ENCODE measurements at regions not wholly inside any gene's neighbourhood (a gene's known extent, or its start where the extent isn't known, plus 50 kb on each side); places are given as distances from the start of the nearest gene placed in this dataset.

- DNase-seq: no peak
Observed at GRCh38 chr9:88077071-88077617, 61.1 kb downstream of the SPATA31C2 start.

- DNase-seq: peak; percentile 22 to 65
Observed at GRCh38 chr9:88076286-88077070, 61.8 kb downstream of the SPATA31C2 start.

DNA sequence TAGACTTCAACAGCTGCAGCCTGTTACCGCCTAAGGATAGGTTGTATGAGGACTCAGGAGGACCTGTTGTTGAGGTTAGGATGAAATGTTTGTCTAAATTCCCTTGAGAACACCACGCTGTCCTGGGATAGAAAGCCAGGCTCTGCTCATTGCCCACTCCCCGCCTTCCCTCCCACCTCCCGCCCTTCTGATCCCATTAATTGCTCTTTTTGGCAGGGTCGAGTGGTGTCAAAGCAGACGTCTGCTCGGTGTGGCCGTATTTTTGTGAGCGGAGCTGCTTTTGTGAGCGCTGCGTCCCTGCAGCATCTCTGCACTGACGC, 62.3 kb downstream of the SPATA31C2 start:
- DNase-seq: no peak

DNA sequence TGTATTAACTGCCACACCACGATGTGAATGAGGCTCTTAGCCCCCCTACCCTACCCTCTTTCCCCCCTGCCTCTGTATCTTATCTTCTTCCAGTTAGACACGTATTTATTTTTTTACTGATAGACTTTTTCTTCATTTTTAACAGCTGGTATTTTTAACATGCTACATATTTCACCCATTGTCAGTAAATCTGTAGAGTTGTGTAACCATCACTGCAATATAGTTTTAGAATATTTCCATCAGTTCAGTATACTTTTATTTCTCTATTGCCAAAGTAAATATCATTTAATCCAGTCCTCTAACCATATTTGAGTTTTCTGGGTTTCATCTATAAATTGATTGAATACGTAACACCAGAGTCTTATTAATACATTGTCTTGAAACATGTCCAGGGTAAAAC, 62.8 kb downstream of the SPATA31C2 start:
- no peak for DNase-seq

DNA sequence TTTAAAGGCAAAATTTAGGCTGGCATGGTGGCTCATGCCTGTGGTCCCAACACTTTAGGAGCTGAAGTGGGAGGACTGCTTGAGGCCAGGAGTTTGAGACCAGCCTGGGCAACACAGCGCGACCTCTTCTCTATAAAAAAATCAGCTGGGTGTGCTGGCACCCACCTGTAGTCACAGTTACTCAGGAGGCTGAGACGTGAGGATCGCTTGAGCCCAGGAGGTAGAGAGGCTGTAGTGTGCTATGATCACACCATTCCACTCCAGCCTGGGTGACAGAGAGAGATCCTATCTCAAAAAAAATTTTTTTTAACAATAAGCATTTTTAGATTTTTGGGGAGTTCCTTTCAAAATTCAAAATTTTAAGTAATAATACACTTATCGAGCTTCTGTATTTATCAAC, 63.3 kb downstream of the SPATA31C2 start:
- no peak for DNase-seq

GRCh38 chr9:88072831-88073375, 65.4 kb downstream of the SPATA31C2 start:
- no peak for DNase-seq

- no peak for DNase-seq
Observed at GRCh38 chr9:88071331-88071730, 66.9 kb downstream of the SPATA31C2 start.

- DNase-seq: no peak
Observed at GRCh38 chr9:88065619-88066018, 72.7 kb downstream of the SPATA31C2 start.

- no peak for DNase-seq
Observed at GRCh38 chr9:88064554-88064953, 73.7 kb downstream of the SPATA31C2 start.

DNA sequence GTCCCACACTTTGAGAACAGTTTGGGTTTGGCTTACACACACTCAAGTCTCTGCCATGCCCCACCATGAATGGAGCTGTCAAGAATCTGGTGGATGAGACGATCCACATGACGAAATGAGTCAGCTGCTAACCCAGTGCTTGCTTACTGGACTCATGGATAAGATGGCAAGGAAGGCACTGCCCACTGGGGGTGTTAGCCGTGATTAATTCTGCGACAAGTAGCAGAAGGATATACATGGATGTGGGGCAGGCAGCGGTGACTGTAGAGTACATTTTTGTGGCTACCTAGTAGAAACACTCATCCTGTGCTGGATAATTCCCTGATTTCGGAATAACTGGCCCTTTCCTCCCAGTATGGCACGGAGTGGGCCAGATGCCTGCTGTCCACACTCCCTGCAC, 77.5 kb downstream of the SPATA31C2 start:
- DNase-seq: no peak

- no peak for DNase-seq
Observed at GRCh38 chr9:88059469-88059868, 78.8 kb downstream of the SPATA31C2 start.

DNA sequence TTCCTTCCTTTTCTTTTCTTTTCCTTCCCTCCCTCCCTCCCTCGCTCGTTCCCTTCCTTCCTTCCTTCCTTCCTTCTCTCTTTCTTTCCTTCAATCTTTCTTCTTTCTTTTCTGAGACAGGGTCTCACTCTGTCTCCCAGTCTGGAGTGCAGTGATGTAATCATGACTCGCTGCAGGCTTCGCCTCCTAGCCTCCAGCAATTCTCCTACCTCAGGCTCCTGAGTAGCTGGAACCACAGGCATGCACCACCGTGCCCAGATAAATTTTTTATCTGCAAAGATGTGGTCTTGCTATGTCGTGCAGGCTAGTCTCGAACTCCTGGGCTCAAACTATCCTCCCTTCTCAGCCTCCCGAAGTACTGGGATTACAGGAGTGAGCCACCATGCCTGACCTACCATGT, 81.4 kb downstream of the SPATA31C2 start:
- DNase-seq: no peak

DNA sequence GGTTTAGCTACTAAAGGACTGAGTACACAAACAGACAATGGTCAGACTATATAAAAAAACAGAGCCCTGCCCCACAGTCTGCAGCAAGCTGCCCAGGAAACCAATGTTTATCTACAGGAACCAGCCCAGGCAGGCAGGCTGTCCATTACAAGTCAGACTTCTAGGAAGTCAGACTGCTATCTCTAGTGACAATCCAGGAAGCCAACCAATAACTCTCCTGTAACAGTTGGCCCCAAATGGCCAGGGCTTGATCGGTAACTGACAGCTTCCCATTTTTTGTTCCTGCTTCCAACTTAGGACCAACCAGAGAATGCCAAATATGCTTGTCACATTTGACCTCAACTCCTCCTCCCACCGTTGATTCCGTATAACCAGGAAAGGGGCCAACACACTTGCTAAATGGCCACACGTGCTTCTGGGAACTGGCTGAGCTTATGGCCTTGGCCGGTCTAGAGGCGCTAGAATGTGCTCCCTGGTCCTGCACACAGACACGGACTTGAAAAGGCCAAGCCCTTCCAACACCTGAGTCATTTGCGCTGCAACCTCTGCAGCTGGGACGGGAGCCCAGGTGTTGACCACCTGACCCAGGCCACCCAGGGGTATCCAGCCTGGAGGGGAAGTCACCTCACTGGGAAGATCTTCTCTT, 79.6 kb upstream of the CDK20 start:
- DNase-seq: no peak

GRCh38 chr9:88052321-88052965, 78.1 kb upstream of the CDK20 start:
- DNase-seq: no peak

- DNase-seq: no peak
Observed at GRCh38 chr9:88051138-88051537, 76.8 kb upstream of the CDK20 start.

- DNase-seq: no peak
Observed at GRCh38 chr9:88049677-88050307, 75.5 kb upstream of the CDK20 start.

DNA sequence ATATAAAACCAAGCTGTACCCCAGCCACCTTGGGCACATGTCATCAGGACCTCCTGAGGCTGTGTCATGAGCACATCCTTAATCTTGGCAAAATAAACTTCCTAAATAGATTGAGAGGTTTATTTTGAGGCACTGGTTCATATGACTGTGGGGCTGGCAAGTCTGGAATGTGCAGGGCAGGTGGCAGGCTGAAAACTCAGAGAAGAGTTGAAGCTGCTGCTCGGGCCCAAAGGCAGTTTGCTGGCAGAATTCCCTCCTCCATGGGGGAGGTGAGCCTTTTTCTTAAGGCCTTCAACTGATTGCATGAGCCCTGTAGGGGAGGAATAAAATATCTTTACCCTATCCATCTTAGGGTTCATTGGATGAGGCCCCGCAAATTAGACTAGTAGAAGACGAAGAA, 72.2 kb upstream of the CDK20 start:
- DNase-seq: no peak

GRCh38 chr9:88045686-88046085, 71.4 kb upstream of the CDK20 start:
- DNase-seq: no peak

DNA sequence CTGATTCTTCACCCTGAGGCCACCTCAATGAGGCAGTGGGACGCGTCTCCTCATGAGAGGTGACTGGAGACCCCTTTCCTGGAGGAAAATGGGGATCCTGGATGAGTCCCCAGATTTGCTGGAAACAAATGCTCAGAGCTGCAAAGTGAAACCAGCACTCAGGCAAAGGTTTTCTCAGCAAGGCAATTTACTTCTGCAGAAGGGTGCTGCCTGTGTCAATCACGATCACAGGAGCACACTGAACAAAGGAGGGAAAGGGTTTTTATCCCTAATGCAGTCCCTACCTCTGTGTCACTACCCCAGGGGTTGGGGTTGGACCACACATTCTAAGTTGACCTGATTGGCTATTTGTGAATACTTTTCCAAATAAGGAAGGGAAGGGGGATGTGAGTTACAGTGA, 69.9 kb upstream of the CDK20 start:
- no peak for DNase-seq

DNA sequence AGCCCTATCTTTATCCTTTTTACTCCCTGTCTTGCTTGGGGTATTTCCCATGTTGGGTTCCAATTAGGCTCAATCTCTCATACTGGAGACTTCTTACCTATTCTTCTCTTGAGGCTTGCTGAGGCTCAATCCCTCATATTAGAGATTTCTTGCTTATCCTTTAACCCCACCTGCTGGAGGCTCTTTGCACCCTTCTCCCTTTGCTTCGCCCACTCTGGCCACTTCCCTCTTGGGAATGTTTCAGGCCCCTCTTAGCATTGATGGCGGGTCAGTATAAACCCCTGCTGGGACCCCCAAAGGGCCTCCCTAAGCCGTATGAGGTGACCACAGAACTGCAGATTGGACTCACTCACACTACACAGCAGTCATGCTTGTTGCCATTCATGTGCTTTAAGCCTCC, 69.3 kb upstream of the CDK20 start:
- no peak for DNase-seq

DNA sequence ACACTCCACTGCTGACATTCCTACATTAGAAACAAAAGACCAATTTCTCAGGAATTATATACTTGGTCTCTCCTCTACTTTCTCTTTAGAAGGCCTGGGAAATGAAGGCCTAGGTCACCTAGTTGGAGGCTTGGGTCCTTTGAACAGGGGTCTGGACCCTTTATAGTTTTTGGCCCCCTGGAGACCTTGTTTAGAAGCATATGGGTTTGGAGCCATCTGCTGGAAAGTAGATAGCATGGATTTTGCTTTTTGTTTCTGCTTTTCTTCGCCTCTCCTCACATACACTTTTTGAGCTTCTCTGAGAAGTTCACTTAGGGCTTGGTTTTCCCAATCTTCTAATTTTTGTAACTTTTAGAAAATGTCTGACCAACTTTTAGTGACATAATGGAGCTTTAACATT, 67.1 kb upstream of the CDK20 start:
- peak in 1 of 2 donors; percentile 41 for DNase-seq

DNA sequence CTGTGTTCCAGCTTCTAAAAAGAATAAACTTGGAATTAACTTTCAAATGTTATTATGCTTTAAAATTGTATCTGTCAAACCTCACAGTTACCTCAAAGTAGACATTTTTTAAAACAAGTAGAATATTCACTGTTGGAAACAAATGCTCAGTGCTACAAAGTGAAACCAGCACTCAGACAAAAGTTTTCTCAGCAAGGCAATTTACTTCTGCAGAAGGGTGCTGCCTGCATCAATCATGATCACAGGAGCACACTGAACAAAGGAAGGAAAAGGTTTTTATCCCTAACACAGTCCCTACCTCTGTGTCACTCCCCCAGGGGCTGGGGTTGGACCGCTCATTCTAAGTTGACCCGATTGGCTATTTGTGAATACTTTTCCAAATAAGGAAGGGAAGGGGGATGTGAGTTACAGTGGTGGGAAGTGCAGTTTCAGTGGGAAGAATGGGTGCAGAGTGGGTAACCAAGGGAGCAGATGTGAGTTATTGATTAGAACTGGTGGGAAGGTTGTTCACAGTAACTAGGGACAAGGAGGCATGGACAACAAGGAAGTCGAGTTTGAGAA, 63.0 kb upstream of the CDK20 start:
- DNase-seq: no peak

- DNase-seq: no peak
Observed at GRCh38 chr9:88034964-88035363, 60.6 kb upstream of the CDK20 start.

Measured in hippocampal formation (tissue), 2 donors.